HG03039 (cell line): ENCODE measurements at regions not wholly inside any gene's neighbourhood (a gene's known extent, or its start where the extent isn't known, plus 50 kb on each side); places are given as distances from the start of the nearest gene placed in this dataset.

Source experiments
- ATAC-seq: cut with Tn5 transposase; IDR thresholded peaks from one replicate; pipeline ENCODE4 v1.9.1; 2021; ENCODE audit warnings: mild to moderate bottlenecking, moderate library complexity; ENCODE audit not compliant: unreplicated experiment

GRCh38 chr1:235925016-235925415 lies 58.3 kb upstream of the LYST start:
- ATAC-seq, result no peak

GRCh38 chr1:235923466-235924021 lies 56.8 kb upstream of the LYST start:
- ATAC-seq, result no peak

GRCh38 chr1:235920596-235921375 lies 54.1 kb upstream of the LYST start:
- ATAC-seq, result no peak

- ATAC-seq, result no peak
Observed at GRCh38 chr1:235919833-235920441, 53.2 kb upstream of the LYST start.

- no peak for ATAC-seq
Observed at GRCh38 chr1:235919127-235919832, 52.6 kb upstream of the LYST start.

- ATAC-seq, result no peak
Observed at GRCh38 chr1:235918465-235918864, 51.8 kb upstream of the LYST start.

GRCh38 chr1:235918032-235918431 lies 51.3 kb upstream of the LYST start:
- ATAC-seq, result no peak

GRCh38 chr1:235917267-235917811 lies 50.6 kb upstream of the LYST start:
- ATAC-seq, result peak; percentile 80
